ENCODE measurements at regions not wholly inside any gene's neighbourhood (a gene's known extent, or its start where the extent isn't known, plus 50 kb on each side); places are given as distances from the start of the nearest gene placed in this dataset.

DNA sequence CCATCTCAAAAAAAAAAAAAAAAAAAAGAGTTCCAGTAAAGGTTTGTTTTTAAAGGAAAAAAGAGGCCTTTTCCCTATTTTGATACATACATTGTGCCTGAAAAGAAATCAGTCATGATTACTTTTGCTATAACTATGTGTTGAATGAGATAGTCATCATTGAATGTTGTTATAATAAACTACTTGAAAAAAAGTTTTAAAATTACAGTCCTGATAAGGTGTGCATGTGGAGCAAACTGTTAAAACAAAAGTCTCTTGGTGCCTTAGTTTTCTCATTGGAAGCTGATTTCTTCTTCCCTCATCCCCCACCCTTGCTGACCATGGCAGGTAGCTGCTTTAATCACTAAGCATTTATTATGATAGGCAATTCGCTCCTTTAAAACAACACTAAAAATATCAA lies 172.3 kb upstream of the TBCA start:
- Histone ChIP-seq H3K27ac (no peak overlapping the region), H3K27me3 (no peaks in the 10 kb centered on the region), H3K4me1 (no peaks in the 10 kb centered on the region), H3K4me3 (no peak overlapping the region), H3K36me3 (no peaks in the 10 kb centered on the region), H3K9me3 (no peaks in the 10 kb centered on the region)
- DNase-seq = no peak
- TF ChIP-seq, protein P1, sequence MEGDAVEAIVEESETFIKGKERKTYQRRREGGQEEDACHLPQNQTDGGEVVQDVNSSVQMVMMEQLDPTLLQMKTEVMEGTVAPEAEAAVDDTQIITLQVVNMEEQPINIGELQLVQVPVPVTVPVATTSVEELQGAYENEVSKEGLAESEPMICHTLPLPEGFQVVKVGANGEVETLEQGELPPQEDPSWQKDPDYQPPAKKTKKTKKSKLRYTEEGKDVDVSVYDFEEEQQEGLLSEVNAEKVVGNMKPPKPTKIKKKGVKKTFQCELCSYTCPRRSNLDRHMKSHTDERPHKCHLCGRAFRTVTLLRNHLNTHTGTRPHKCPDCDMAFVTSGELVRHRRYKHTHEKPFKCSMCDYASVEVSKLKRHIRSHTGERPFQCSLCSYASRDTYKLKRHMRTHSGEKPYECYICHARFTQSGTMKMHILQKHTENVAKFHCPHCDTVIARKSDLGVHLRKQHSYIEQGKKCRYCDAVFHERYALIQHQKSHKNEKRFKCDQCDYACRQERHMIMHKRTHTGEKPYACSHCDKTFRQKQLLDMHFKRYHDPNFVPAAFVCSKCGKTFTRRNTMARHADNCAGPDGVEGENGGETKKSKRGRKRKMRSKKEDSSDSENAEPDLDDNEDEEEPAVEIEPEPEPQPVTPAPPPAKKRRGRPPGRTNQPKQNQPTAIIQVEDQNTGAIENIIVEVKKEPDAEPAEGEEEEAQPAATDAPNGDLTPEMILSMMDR (IDR thresholded peaks at IDR 0.05) = no peak
- no peak for TF ChIP-seq POLR2A (IDR thresholded peaks at IDR 0.05)

DNA sequence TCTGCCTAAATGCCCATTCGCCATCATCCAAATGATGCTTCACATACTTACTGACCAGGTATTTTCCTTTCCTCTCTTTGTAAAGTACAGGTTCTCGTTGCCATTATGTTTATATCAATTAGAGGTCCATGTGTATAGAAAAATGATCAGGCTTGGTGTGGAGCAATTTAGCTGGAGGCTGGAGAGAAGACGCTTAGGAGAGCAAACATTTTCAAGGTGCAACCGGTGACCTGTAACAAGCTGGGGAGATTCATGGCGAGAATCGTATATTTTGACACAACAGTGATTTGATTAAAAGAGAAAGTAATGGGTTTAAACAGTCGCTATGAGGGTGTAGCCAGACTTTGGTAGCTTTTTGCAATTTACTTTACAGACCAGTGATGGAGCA lies 170.9 kb upstream of the TBCA start:
- H3K27me3 ChIP-seq = no peaks in the 10 kb centered on the region

DNA sequence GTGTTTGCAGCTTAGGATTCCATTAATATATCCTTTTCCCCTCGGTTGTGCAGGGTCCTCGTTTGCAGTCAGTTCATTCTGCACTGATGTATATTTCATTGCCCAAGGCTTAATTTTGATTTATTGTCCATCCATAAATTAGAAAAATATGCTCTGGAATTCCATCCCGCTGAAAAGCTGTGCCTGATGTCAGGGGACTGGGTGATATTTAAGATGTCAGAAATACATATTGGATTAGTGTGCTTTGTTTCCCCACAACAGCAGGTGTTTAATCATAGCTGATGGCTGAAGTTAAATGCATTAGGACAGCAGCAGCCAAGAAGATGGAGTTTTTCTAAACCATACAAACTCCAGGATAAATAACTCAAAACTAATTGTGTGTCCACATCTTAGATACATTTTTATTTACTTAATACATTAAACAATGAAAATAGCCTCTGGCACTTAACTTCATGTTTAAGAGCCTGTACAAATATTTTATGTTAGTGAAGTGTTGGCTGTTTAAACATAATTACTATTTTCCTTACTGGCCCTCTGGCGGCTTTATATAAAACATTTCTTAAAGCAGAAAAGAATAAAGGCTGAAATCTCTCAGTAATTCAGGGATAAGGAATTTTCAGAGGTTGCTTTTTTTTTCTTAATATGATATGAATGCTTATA lies 170.4 kb upstream of the TBCA start:
- Histone ChIP-seq H3K36me3 (no peaks in the 10 kb centered on the region), H3K4me3 (no peak overlapping the region), H3K27ac (no peak overlapping the region), H3K9me3 (no peaks in the 10 kb centered on the region), H3K27me3 (no peaks in the 10 kb centered on the region), H3K4me1 (no peaks in the 10 kb centered on the region)
- TF ChIP-seq POLR2A (IDR thresholded peaks at IDR 0.05) = no peak
- TF ChIP-seq, protein P1 (IDR thresholded peaks at IDR 0.05) = no peak
- DNase-seq = no peak

More for the DNA sequence above, 170.9 kb upstream of the TBCA start:
- Histone ChIP-seq H3K27ac (no peak overlapping the region), H3K36me3 (no peaks in the 10 kb centered on the region), H3K4me1 (no peaks in the 10 kb centered on the region), H3K4me3 (no peak overlapping the region), H3K9me3 (no peaks in the 10 kb centered on the region)
- no peak for TF ChIP-seq POLR2A (IDR thresholded peaks at IDR 0.05)
- TF ChIP-seq, protein P1 (IDR thresholded peaks at IDR 0.05) = no peak
- DNase-seq = no peak

DNA sequence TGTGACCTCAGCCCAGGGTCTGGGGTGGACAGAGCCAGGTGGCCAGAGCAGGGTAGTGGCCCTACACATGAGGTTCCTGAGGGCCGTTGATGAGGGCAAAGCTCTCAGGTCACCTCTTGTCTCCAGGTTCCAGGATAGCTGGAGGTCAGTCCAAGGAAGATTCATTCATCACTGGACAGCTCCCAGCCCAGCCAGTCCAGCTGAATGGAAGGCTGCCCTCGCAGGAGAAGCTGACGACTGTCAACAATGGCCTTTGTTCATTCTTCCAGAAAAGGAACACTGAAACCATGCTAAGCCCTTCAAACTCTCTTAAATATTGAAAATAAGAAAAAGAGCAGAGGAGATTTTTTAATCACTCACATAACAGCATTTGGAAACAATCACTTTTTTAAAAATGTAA lies 169.7 kb upstream of the TBCA start:
- Histone ChIP-seq H3K36me3 (no peaks in the 10 kb centered on the region), H3K4me3 (no peak overlapping the region), H3K27ac (no peak overlapping the region), H3K9me3 (no peaks in the 10 kb centered on the region), H3K4me1 (no peaks in the 10 kb centered on the region), H3K27me3 (no peaks in the 10 kb centered on the region)
- TF ChIP-seq POLR2A (IDR thresholded peaks at IDR 0.05) = no peak
- TF ChIP-seq, protein P1 (IDR thresholded peaks at IDR 0.05) = no peak
- no peak for DNase-seq

DNA sequence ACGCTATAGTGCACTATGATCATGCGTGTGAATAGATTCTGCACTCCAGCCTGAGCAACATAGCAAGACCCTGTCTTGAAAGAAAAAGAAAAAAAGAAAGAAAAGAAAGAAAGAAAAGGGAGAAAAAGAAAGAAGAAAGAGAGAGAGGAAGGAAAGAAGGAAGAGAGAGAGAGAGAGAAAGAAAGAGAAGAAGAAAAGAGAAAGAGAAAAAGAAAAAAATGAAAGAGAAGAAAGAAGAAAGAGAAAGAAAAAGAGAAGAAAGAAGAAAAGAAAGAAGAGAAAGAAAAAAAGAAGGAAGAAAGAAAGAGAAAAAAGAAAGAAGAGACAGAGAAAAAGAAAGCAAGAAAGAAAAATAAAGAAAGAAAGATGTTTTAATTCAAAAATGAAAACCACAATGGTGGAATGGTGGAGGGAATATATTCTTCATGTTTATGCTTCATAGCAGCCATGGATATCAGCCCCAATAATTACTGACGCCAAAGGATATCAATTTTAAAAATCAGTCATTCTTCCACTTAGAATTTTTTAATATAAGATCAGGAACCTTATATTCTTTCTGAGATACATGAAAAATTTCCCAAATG lies 168.7 kb upstream of the TBCA start:
- no peak for TF ChIP-seq POLR2A (IDR thresholded peaks at IDR 0.05)
- TF ChIP-seq, protein P1 (IDR thresholded peaks at IDR 0.05) = no peak
- no peaks in the 10 kb centered on the region for H3K9me3 ChIP-seq
- no peak overlapping the region for H3K27ac ChIP-seq
- no peak for DNase-seq
- no peaks in the 10 kb centered on the region for H3K4me1 ChIP-seq
- no peaks in the 10 kb centered on the region for H3K27me3 ChIP-seq
- no peak overlapping the region for H3K4me3 ChIP-seq
- no peaks in the 10 kb centered on the region for H3K36me3 ChIP-seq

Measured in Peyer's patch (tissue), 4 donors.